22Rv1 (cell line): ENCODE measurements at regions not wholly inside any gene's neighbourhood (a gene's known extent, or its start where the extent isn't known, plus 50 kb on each side); places are given as distances from the start of the nearest gene placed in this dataset.

Source experiments
- H3K27ac ChIP-seq: fragments of 450-650 bp; 2 replicates; pipeline ENCODE4 v1.5.1; 2017
- CTCF ChIP-seq: fragments of 450-650 bp; IDR thresholded peaks from 2 replicates; pipeline ENCODE4 v1.5.1; 2017; ENCODE audit warnings: mild to moderate bottlenecking
- ZFX ChIP-seq: fragments of 450-650 bp; IDR thresholded peaks from 2 replicates; pipeline ENCODE4 v1.6.1; 2017; ENCODE audit warnings: antibody characterized with exemption, borderline replicate concordance

- no peak for TF ChIP-seq ZFX
- peak overlapping the region; percentile 99 for H3K27ac ChIP-seq
Observed at GRCh38 chr6:21461844-21462518, 131.6 kb upstream of the SOX4 start.

GRCh38 chr6:21462519-21462852 lies 131.1 kb upstream of the SOX4 start:
- peak overlapping the region; percentile 99 for H3K27ac ChIP-seq
- no peak for TF ChIP-seq ZFX
- no peak for TF ChIP-seq CTCF

DNA sequence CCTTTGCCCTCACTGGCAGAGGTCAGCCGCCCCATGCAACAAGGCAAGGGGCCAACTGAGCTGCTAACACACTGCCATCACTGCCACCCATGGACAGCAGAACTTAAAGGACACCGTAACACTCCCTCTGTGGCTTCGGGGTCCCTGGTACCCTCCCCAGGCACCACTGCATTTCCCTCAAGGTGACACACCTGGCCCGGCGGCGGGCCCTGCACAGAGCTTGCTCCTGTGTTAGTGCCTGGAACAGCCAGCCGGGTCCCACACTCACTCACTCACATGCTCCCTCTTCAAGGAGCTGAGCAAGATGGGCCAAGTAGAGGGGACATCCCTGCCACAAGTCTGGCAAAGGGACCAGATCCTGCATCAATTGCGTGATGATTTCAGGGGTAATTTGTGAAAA lies 126.5 kb upstream of the SOX4 start:
- H3K27ac ChIP-seq: no peak overlapping the region
- TF ChIP-seq ZFX (no peak), CTCF (no peak)

DNA sequence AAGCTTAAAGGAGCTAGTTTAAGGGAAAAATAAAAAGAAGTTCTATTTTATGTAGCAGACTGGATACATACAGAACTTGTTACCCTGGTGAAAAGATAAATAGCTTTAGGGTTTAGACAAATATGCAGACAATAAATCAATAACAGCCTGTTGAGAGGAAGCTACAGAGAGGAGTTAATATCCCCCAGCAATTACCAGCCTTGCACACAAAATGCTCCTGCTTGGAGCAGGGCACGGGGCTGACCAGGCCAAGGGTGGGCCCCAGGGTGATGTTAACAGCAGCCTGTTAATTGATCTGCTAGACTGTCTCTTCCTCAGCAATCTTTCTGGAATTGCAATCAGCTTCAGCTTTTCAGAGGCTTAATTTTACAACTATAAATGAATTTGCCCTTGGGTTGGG lies 125.1 kb upstream of the SOX4 start:
- no peak for TF ChIP-seq ZFX
- TF ChIP-seq CTCF: no peak
- peak overlapping the region; percentile 45 for H3K27ac ChIP-seq

DNA sequence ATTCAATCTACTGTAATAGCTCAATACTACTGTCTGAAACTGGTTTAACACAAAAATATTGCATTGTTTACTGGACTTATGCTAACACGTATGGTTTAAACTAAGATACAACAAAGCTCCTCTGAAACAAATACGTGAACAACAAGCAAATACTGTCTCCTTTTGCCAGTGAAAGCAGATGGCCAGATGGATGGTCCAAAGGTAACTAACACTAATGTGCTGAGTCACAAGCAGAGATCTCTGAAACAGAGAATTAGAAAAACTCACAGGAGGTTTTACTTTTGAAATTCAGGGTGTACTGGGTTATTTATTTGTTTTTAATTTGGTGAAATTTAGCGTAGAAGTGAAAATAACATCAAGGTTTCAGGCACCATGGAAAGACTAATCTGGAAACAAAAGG lies 124.3 kb upstream of the SOX4 start:
- no peak overlapping the region for H3K27ac ChIP-seq
- TF ChIP-seq CTCF: no peak
- TF ChIP-seq ZFX: no peak

DNA sequence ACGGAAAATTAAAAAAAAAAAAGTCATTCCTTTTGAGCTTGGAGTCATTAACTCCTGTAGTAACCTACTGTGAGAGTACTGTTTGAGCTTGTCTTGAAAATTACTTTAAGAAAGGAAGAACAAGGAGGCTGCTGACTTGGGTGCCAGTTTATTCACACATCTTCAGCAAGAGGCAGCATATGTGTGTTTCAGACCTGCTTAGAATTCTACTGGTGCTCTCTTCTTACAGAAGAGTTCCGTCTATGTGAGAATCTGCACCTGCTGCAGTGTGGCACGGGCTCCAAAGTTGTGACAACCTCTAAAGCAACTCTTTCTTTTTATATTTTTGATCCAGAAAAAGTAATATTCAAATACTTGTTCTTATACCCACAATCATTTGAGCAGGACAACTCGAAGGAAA lies 117.4 kb upstream of the SOX4 start:
- no peak overlapping the region for H3K27ac ChIP-seq
- TF ChIP-seq ZFX: no peak
- TF ChIP-seq CTCF: no peak

GRCh38 chr6:21478411-21478810 lies 115.1 kb upstream of the SOX4 start:
- no peak for TF ChIP-seq ZFX
- no peak for TF ChIP-seq CTCF
- peak overlapping the region; percentile 70; the same call in 1 of the 2 replicates for H3K27ac ChIP-seq

DNA sequence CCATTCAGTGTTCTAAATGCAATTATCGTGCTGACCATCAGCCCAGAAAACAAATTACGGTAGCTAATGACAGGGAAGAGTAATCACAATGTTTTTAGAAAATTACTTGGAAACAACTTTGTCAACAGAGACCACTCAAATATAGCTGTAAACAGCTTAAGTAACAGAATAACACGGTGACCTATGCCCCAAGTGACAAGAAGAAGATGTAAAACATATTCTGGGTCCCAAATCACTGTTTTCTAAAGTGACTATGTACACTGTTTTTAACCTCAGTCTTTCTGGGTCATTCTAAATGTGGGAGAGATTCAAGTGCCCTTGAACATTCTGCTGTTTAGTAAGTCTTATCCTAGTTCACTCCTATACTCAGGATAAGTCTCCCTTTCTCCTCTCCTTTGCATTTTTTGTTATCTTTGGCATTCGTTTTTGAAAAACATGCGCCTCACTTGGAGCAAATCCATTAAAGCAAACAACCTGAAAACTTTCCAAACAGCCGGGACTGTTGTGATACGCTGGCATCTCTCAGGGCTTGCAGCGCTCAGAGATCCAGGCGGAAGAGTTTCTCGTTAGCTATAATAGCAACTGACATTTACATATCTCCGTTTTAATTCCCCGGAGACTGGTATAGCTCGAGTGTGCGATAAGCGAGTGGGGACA lies 114.5 kb upstream of the SOX4 start:
- H3K27ac ChIP-seq: peak overlapping the region; percentile 70
- TF ChIP-seq ZFX (no peak), CTCF (no peak)
